Right atrium auricular region (tissue), 2 donors: ENCODE measurements at regions not wholly inside any gene's neighbourhood (a gene's known extent, or its start where the extent isn't known, plus 50 kb on each side); places are given as distances from the start of the nearest gene placed in this dataset.

Experiments used
- DNase-seq: peaks from one replicate; pipeline ENCODE4 v3.0.0-alpha.2; 2019; ENCODE audit warnings: low spot score
- H3K27ac ChIP-seq, 2 donors: fragments of 200-600 bp; sonication (generic); 1 replicate in 1 of 2; 2 replicates in 1 of 2; pipeline ENCODE4 v1.5.1; 2016 to 2019
- H3K27me3 ChIP-seq, 2 donors: fragments of 200-600 bp; sonication (generic); one replicate each; pipeline versions ENCODE4 v1.5.1 to v1.6.0; 2017 to 2019
- H3K36me3 ChIP-seq: fragments of 200-600 bp; sonication (generic); one replicate; pipeline ENCODE4 v1.5.1; 2016
- H3K4me1 ChIP-seq, 2 donors: fragments of 200-600 bp; sonication (generic); one replicate each; pipeline versions ENCODE4 v1.5.1 to v1.6.0; 2017 to 2019
- H3K4me3 ChIP-seq, 2 donors: fragments of 200-600 bp; sonication (generic); 1 replicate in 1 of 2; 2 replicates in 1 of 2; pipeline ENCODE4 v1.5.1; 2017 to 2019; ENCODE audit warnings: mild to moderate bottlenecking in 1 of 2, moderate library complexity in 1 of 2
- H3K9me3 ChIP-seq, 2 donors: fragments of 200-600 bp; sonication (generic); one replicate each; pipeline ENCODE4 v1.5.1; 2019
- TF ChIP-seq, protein P1 (sequence below), 2 donors: fragments of 200-600 bp; sonication (generic); IDR thresholded peaks; one replicate each; pipeline ENCODE4 v1.5.1; 2019; ENCODE audit warnings: antibody characterized with exemption in 2 of 2

DNA sequence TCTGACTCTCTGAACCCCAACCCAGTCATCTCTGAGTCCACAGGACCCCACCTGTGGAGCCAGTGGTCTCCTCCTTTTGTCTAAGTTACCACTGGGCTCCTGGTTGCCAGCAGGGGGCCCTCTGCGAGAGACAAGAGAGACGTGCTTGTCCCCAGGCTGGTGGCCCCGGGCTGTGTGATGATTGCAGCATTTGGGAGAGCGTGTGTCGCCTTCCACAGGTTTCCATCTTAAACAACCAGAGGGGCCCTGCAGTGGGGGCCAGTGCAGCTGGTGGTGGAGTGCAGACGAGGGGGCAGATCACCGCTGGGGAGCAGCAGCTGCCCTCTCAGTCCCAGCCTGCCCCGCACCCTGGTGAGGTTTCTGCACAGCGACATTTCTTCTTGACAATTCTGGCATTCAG, 122.4 kb upstream of the PPP2R2D start:
- Histone ChIP-seq H3K27me3 (no peaks in the 10 kb centered on the region), H3K9me3 (peaks cover 6 to 30% of the 10 kb centered on the region in 2 donors), H3K4me3 (no peak overlapping the region), H3K36me3 (no peaks in the 10 kb centered on the region), H3K27ac (no peak overlapping the region), H3K4me1 (no peaks in the 10 kb centered on the region)
- TF ChIP-seq, protein P1, sequence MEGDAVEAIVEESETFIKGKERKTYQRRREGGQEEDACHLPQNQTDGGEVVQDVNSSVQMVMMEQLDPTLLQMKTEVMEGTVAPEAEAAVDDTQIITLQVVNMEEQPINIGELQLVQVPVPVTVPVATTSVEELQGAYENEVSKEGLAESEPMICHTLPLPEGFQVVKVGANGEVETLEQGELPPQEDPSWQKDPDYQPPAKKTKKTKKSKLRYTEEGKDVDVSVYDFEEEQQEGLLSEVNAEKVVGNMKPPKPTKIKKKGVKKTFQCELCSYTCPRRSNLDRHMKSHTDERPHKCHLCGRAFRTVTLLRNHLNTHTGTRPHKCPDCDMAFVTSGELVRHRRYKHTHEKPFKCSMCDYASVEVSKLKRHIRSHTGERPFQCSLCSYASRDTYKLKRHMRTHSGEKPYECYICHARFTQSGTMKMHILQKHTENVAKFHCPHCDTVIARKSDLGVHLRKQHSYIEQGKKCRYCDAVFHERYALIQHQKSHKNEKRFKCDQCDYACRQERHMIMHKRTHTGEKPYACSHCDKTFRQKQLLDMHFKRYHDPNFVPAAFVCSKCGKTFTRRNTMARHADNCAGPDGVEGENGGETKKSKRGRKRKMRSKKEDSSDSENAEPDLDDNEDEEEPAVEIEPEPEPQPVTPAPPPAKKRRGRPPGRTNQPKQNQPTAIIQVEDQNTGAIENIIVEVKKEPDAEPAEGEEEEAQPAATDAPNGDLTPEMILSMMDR (IDR thresholded peaks at IDR 0.05): no peak
- DNase-seq: no peak

DNA sequence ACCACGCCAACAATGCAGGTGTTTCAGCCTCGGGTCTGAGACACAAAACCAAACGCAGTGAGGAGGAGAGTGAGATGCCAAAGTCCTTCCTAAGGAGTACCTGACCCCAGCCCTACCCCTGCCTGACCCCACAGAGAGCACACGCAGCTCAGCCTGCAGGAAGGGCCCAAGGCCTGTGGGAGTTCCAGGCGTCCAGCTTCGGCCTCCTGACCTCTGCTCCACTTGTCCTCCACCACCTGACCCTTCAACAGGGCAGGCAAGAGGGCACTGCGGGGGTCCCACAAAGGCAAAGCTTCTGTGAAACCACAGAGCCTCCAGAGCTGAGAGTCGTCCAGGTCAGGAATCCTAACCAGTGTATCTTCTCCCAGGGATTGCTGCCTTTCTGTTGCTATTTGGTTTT, 122.0 kb upstream of the PPP2R2D start:
- Histone ChIP-seq H3K4me3 (no peak overlapping the region), H3K4me1 (no peaks in the 10 kb centered on the region), H3K27ac (no peak overlapping the region), H3K27me3 (no peaks in the 10 kb centered on the region), H3K9me3 (peaks cover 6 to 30% of the 10 kb centered on the region in 2 donors), H3K36me3 (no peaks in the 10 kb centered on the region)
- DNase-seq: no peak
- TF ChIP-seq, protein P1 (IDR thresholded peaks at IDR 0.05): no peak

DNA sequence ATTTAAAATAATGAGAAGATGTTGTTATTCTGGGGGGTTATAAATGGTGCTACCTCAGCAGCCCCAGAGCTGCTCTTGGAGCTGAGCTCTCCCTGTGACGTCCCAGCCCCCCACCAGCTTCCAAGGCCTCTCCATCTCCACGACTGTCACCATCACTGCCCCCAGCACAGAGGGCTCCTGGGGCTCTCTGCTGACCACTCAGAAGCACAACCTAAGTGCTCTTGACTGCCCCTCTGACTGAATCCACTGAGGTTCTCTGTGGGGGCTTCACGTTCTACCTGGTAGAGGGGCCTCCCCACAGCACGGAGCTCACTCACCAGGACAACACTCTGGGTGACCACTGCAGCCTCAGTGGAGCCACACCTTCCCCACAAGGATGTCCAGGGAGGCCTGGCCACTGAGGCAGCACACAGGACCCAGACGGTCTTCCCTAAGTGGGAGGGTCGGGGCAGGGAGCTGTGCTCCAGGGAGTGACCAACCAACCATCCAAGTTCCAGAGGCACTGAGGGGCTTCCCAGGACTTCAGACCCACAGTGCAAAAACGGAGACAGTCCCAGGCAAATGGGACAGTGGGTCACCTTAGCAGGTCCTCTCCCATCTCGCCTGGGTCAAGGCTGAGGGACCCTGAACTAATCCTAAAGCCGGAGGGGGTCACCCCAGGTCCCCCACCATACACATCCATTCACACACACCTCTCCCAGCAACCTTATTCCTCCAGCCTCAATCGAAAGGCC, 121.0 kb upstream of the PPP2R2D start:
- no peak overlapping the region for H3K27ac ChIP-seq
- no peaks in the 10 kb centered on the region for H3K27me3 ChIP-seq
- H3K36me3 ChIP-seq: no peaks in the 10 kb centered on the region
- peaks cover 6 to 30% of the 10 kb centered on the region in 2 donors for H3K9me3 ChIP-seq
- no peak overlapping the region for H3K4me3 ChIP-seq
- no peak for DNase-seq
- TF ChIP-seq, protein P1 (IDR thresholded peaks at IDR 0.05): no peak
- no peaks in the 10 kb centered on the region for H3K4me1 ChIP-seq

DNA sequence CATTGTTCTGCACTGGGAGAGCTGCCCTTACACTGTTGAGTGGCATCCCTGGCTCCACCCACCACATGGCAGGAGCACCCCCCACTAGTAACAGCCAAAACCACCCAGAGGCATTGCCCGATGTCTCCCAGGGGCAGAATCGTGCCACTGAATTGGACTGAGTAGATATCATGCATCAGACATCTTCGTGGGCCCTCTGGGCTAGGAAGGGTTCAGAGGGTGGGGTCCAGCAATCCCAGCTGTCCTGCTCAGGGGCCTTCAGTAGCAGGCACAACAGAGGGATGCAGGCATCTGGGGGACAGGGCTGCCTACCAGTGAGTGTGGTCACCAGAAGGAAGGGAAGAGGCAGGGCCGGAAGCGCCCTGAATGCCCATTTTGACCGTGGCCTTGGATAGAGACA, 119.7 kb upstream of the PPP2R2D start:
- peaks cover 6 to 26% of the 10 kb centered on the region in 2 donors for H3K9me3 ChIP-seq
- no peaks in the 10 kb centered on the region for H3K4me1 ChIP-seq
- TF ChIP-seq, protein P1 (IDR thresholded peaks at IDR 0.05): no peak
- H3K36me3 ChIP-seq: no peaks in the 10 kb centered on the region
- no peaks in the 10 kb centered on the region for H3K27me3 ChIP-seq
- DNase-seq: no peak
- no peak overlapping the region for H3K27ac ChIP-seq
- H3K4me3 ChIP-seq: no peak overlapping the region

DNA sequence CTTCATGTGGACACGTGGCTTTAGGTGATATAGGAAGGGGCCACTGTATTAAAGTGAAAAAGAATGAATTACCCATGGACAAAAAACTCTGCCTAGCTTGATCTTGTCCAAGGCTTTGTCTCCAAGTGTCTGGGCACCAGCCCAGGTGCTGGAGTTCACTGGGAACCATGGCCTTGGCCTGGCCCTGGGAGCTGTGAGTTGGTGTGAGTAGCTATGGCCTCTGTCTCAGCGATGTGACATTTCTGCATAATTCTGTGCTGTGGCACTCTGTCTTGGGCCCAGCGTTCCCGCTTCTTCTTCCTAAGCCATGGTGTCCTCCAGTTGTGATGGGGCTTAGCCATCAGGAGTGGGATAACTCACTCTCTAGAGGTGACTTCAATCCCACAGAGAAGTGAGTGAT, 119.0 kb upstream of the PPP2R2D start:
- Histone ChIP-seq H3K9me3 (peaks cover under 1 to 18% of the 10 kb centered on the region in 2 donors), H3K27me3 (no peaks in the 10 kb centered on the region), H3K4me3 (no peak overlapping the region), H3K4me1 (no peaks in the 10 kb centered on the region), H3K36me3 (no peaks in the 10 kb centered on the region), H3K27ac (no peak overlapping the region)
- DNase-seq: no peak
- TF ChIP-seq, protein P1 (IDR thresholded peaks at IDR 0.05): no peak
